ENCODE measurements at regions not wholly inside any gene's neighbourhood (a gene's known extent, or its start where the extent isn't known, plus 50 kb on each side); places are given as distances from the start of the nearest gene placed in this dataset.
"Not testable (repeated sequence)": the region's sequence is repeated elsewhere in the genome, so short reads cannot be mapped to it uniquely, and the experiment has no call there.

GRCh38 chr2:95699201-95700184, 107.7 kb downstream of the TRIM43 start:
- TF ChIP-seq CTCF (IDR thresholded peaks at IDR 0.05); POLR2AphosphoS5 (IDR thresholded peaks at IDR 0.05); POLR2A (IDR thresholded peaks at IDR 0.05); EP300 (IDR thresholded peaks at IDR 0.05; ENCODE audit: low read depth): not testable (repeated sequence)

All from transverse colon (tissue), 4 donors.